Thyroid gland (tissue), 4 donors: ENCODE measurements at regions not wholly inside any gene's neighbourhood (a gene's known extent, or its start where the extent isn't known, plus 50 kb on each side); places are given as distances from the start of the nearest gene placed in this dataset.

Source experiments
- POLR2A ChIP-seq, 2 donors: fragments of 450-650 bp; IDR thresholded peaks; one replicate each; pipeline ENCODE4 v1.6.1; 2017; ENCODE audit warnings: antibody characterized with exemption in 2 of 2, mild to moderate bottlenecking in 2 of 2, moderate library complexity in 1 of 2
- TF ChIP-seq, protein P1 (sequence below), 6 experiments: fragments of 200-600 bp in 3 of 6; fragments of 450-650 bp in 3 of 6; sonication (generic) in 3 of 6; IDR thresholded peaks; one replicate each; pipeline ENCODE4 v1.5.1; 2016 to 2019; ENCODE audit warnings: antibody characterized with exemption in 6 of 6, mild to moderate bottlenecking in 2 of 6, inconsistent platforms in 1 of 6, moderate library complexity in 1 of 6

DNA sequence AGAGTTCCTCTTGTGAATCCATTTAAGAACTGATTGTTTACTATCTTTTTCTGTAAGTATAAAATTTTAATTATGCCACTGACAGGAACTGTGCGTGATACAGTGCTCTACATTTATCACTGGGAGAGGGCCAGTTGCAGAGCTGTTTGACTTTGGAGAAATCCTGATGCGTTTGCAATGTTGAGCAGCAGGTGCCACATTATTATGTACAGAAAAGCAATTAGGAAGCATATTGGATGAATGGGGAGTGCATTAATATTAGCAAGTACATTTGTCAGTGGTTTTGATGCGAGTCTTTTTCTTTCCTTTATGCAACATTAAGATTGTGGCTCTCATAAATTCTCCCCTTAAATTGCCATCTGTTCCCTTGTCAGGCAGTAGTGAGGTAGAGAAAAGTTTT lies 302.3 kb upstream of the FANCL start:
- TF ChIP-seq POLR2A (IDR thresholded peaks at IDR 0.05): no peak
- TF ChIP-seq, protein P1, sequence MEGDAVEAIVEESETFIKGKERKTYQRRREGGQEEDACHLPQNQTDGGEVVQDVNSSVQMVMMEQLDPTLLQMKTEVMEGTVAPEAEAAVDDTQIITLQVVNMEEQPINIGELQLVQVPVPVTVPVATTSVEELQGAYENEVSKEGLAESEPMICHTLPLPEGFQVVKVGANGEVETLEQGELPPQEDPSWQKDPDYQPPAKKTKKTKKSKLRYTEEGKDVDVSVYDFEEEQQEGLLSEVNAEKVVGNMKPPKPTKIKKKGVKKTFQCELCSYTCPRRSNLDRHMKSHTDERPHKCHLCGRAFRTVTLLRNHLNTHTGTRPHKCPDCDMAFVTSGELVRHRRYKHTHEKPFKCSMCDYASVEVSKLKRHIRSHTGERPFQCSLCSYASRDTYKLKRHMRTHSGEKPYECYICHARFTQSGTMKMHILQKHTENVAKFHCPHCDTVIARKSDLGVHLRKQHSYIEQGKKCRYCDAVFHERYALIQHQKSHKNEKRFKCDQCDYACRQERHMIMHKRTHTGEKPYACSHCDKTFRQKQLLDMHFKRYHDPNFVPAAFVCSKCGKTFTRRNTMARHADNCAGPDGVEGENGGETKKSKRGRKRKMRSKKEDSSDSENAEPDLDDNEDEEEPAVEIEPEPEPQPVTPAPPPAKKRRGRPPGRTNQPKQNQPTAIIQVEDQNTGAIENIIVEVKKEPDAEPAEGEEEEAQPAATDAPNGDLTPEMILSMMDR (IDR thresholded peaks at IDR 0.05): no peak
